HCT116 (cell line): ENCODE measurements at regions not wholly inside any gene's neighbourhood (a gene's known extent, or its start where the extent isn't known, plus 50 kb on each side); places are given as distances from the start of the nearest gene placed in this dataset.

Experiments used
- CEBPB ChIP-seq: IDR thresholded peaks from 2 replicates; pipeline ENCODE4 v1.6.1; 2012; ENCODE audit warnings: low read depth
- EZH2phosphoT487 ChIP-seq: fragments of 200-600 bp; IDR thresholded peaks from 2 replicates; pipeline ENCODE4 v1.6.1; 2018; ENCODE audit warnings: antibody characterized with exemption, borderline replicate concordance
- JUND ChIP-seq: IDR thresholded peaks from 2 replicates; pipeline ENCODE4 v1.6.1; 2012
- POLR2A ChIP-seq: IDR thresholded peaks from 2 replicates; pipeline ENCODE4 v1.7.0; 2011; ENCODE audit warnings: borderline replicate concordance; ENCODE audit not compliant: insufficient read depth, insufficient read length; ENCODE audit errors: extremely low read depth
- SP1 ChIP-seq: IDR thresholded peaks from 2 replicates; pipeline ENCODE4 v1.6.1; 2012; ENCODE audit warnings: low read depth
- SRF ChIP-seq: IDR thresholded peaks from 2 replicates; pipeline ENCODE4 v1.6.1; 2012; ENCODE audit warnings: low read depth
- YY1 ChIP-seq: IDR thresholded peaks from 2 replicates; pipeline ENCODE4 v1.6.1; 2011; ENCODE audit warnings: low read length, low read depth, moderate library complexity, mild to moderate bottlenecking; ENCODE audit not compliant: insufficient replicate concordance; ENCODE audit errors: extremely low read depth
- ZFX ChIP-seq: fragments of 450-650 bp; IDR thresholded peaks from 2 replicates; pipeline ENCODE4 v1.6.1; 2017
- TF ChIP-seq, protein P1 (sequence below), 3 experiments: fragments of 200-600 bp in 1 of 3; sonication (generic) in 1 of 3; IDR thresholded peaks in 2 of 3; conservative IDR thresholded peaks in 1 of 3; 2 replicates each; pipeline ENCODE4 v1.5.1; 2012 to 2017; ENCODE audit warnings: low read depth in 2 of 3, low read length in 2 of 3, antibody characterized with exemption in 1 of 3, borderline replicate concordance in 1 of 3, control low read depth in 1 of 3, mild to moderate bottlenecking in 1 of 3, mixed read lengths in 1 of 3, mixed run types in 1 of 3, moderate library complexity in 1 of 3; ENCODE audit not compliant: insufficient read depth in 1 of 3
- TF ChIP-seq, protein P2 (sequence below): IDR thresholded peaks from 2 replicates; pipeline ENCODE4 v1.6.1; 2012
- TF ChIP-seq, protein P3 (sequence below): IDR thresholded peaks from 2 replicates; pipeline ENCODE4 v1.6.1; 2012; ENCODE audit warnings: low read depth
- TF ChIP-seq, protein P4 (sequence below): IDR thresholded peaks from 2 replicates; pipeline ENCODE4 v1.6.1; 2012

DNA sequence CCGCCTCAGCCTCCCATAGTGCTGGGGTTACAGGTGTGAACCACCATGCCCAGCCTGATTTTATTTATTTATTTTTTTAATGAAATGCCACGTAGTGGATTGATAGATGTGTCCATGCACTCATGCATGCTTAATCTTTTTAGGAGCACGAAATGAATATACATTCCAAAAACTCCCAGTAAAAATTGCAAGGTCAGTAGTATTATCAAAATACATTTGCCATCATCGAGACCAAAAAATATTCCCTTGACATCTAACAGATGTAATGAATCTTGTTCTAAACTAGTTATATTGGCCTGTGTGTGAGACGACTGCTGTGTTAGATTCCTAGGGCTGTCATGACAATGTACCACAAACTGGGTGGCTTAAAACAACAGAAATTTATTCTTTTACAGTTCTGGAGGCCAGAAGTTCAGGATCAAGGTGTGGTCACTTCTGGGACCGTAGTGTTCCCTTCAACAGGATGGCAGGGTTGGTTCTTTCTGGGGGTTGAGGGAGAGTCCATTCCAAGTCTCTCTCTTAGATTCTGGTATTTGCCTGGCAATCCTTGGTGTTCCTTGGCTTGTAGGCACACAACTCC is 56.1 kb upstream of the UBL3 start:
- TF ChIP-seq, protein P1, sequence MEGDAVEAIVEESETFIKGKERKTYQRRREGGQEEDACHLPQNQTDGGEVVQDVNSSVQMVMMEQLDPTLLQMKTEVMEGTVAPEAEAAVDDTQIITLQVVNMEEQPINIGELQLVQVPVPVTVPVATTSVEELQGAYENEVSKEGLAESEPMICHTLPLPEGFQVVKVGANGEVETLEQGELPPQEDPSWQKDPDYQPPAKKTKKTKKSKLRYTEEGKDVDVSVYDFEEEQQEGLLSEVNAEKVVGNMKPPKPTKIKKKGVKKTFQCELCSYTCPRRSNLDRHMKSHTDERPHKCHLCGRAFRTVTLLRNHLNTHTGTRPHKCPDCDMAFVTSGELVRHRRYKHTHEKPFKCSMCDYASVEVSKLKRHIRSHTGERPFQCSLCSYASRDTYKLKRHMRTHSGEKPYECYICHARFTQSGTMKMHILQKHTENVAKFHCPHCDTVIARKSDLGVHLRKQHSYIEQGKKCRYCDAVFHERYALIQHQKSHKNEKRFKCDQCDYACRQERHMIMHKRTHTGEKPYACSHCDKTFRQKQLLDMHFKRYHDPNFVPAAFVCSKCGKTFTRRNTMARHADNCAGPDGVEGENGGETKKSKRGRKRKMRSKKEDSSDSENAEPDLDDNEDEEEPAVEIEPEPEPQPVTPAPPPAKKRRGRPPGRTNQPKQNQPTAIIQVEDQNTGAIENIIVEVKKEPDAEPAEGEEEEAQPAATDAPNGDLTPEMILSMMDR (IDR thresholded peaks at IDR 0.05 in 2 of 3, conservative IDR thresholded peaks at IDR 0.05 in 1 of 3; ENCODE audit: borderline replicate concordance in 1 of 3, insufficient read depth in 1 of 3, low read depth in 2 of 3, low read length in 2 of 3) = no peak
- TF ChIP-seq YY1 (no peak), SRF (no peak), CEBPB (no peak), POLR2A (no peak), JUND (no peak), EZH2phosphoT487 (no peak), SP1 (no peak), ZFX (no peak)
- TF ChIP-seq, protein P2, sequence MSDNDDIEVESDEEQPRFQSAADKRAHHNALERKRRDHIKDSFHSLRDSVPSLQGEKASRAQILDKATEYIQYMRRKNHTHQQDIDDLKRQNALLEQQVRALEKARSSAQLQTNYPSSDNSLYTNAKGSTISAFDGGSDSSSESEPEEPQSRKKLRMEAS = no peak
- TF ChIP-seq, protein P3, sequence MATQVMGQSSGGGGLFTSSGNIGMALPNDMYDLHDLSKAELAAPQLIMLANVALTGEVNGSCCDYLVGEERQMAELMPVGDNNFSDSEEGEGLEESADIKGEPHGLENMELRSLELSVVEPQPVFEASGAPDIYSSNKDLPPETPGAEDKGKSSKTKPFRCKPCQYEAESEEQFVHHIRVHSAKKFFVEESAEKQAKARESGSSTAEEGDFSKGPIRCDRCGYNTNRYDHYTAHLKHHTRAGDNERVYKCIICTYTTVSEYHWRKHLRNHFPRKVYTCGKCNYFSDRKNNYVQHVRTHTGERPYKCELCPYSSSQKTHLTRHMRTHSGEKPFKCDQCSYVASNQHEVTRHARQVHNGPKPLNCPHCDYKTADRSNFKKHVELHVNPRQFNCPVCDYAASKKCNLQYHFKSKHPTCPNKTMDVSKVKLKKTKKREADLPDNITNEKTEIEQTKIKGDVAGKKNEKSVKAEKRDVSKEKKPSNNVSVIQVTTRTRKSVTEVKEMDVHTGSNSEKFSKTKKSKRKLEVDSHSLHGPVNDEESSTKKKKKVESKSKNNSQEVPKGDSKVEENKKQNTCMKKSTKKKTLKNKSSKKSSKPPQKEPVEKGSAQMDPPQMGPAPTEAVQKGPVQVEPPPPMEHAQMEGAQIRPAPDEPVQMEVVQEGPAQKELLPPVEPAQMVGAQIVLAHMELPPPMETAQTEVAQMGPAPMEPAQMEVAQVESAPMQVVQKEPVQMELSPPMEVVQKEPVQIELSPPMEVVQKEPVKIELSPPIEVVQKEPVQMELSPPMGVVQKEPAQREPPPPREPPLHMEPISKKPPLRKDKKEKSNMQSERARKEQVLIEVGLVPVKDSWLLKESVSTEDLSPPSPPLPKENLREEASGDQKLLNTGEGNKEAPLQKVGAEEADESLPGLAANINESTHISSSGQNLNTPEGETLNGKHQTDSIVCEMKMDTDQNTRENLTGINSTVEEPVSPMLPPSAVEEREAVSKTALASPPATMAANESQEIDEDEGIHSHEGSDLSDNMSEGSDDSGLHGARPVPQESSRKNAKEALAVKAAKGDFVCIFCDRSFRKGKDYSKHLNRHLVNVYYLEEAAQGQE = no peak
- TF ChIP-seq, protein P4, sequence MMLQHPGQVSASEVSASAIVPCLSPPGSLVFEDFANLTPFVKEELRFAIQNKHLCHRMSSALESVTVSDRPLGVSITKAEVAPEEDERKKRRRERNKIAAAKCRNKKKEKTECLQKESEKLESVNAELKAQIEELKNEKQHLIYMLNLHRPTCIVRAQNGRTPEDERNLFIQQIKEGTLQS = no peak
